DMS53 (cell line): ENCODE measurements at regions not wholly inside any gene's neighbourhood (a gene's known extent, or its start where the extent isn't known, plus 50 kb on each side); places are given as distances from the start of the nearest gene placed in this dataset.

Experiments used
- DNase-seq: peaks from one replicate; lab custom pipeline; 2025; lab: John Stamatoyannopoulos, UW

- DNase-seq: peak; percentile 71
Observed at GRCh38 chr5:27652505-27652904, 614.1 kb upstream of the CDH9 start.

- no peak for DNase-seq
Observed at GRCh38 chr5:27639005-27639612, 600.7 kb upstream of the CDH9 start.

GRCh38 chr5:27619982-27620381, 581.6 kb upstream of the CDH9 start:
- peak; percentile 86 for DNase-seq

GRCh38 chr5:27612161-27612560, 573.8 kb upstream of the CDH9 start:
- DNase-seq: no peak

- DNase-seq: no peak
Observed at GRCh38 chr5:27608992-27609391, 570.6 kb upstream of the CDH9 start.

- DNase-seq: peak; percentile 50
Observed at GRCh38 chr5:27598576-27598975, 560.2 kb upstream of the CDH9 start.

- DNase-seq: peak; percentile 29
Observed at GRCh38 chr5:27594141-27594540, 555.8 kb upstream of the CDH9 start.

- DNase-seq: no peak
Observed at GRCh38 chr5:27592231-27592630, 553.8 kb upstream of the CDH9 start.

GRCh38 chr5:27590503-27590902, 552.1 kb upstream of the CDH9 start:
- DNase-seq: no peak

- no peak for DNase-seq
Observed at GRCh38 chr5:27578279-27578678, 539.9 kb upstream of the CDH9 start.

GRCh38 chr5:27571681-27572080, 533.3 kb upstream of the CDH9 start:
- DNase-seq: no peak

- DNase-seq: no peak
Observed at GRCh38 chr5:27568811-27569210, 530.4 kb upstream of the CDH9 start.

GRCh38 chr5:27561408-27561807, 523.0 kb upstream of the CDH9 start:
- DNase-seq: no peak

GRCh38 chr5:27548484-27548883, 510.1 kb upstream of the CDH9 start:
- DNase-seq: no peak

- no peak for DNase-seq
Observed at GRCh38 chr5:27535031-27535557, 496.7 kb upstream of the CDH9 start.

GRCh38 chr5:27532305-27532704, 493.9 kb upstream of the CDH9 start:
- no peak for DNase-seq

GRCh38 chr5:27524515-27524914, 486.1 kb upstream of the CDH9 start:
- DNase-seq: no peak

GRCh38 chr5:27523629-27524028, 485.2 kb upstream of the CDH9 start:
- peak; percentile 89 for DNase-seq

GRCh38 chr5:27516437-27516836, 478.1 kb upstream of the CDH9 start:
- DNase-seq: no peak

GRCh38 chr5:27511061-27511460, 472.7 kb upstream of the CDH9 start:
- DNase-seq: no peak

- no peak for DNase-seq
Observed at GRCh38 chr5:27503813-27504212, 465.4 kb upstream of the CDH9 start.

- no peak for DNase-seq
Observed at GRCh38 chr5:27502236-27502635, 463.9 kb upstream of the CDH9 start.

- no peak for DNase-seq
Observed at GRCh38 chr5:27497491-27497890, 459.1 kb upstream of the CDH9 start.

GRCh38 chr5:27494887-27495286, 456.5 kb upstream of the CDH9 start:
- DNase-seq: peak; percentile 87
